GF-D8 (cell line): ENCODE measurements at regions not wholly inside any gene's neighbourhood (a gene's known extent, or its start where the extent isn't known, plus 50 kb on each side); places are given as distances from the start of the nearest gene placed in this dataset.

Source experiments
- DNase-seq: peaks from one replicate; lab custom pipeline; 2025; lab: John Stamatoyannopoulos, UW

GRCh38 chr6:166842607-166843006 lies 113.7 kb downstream of the RNASET2 start:
- no peak for DNase-seq

- DNase-seq: no peak
Measured at GRCh38 chr6:166841216-166841615, 115.1 kb downstream of the RNASET2 start.

GRCh38 chr6:166839569-166839968 lies 116.8 kb downstream of the RNASET2 start:
- DNase-seq: no peak

DNA sequence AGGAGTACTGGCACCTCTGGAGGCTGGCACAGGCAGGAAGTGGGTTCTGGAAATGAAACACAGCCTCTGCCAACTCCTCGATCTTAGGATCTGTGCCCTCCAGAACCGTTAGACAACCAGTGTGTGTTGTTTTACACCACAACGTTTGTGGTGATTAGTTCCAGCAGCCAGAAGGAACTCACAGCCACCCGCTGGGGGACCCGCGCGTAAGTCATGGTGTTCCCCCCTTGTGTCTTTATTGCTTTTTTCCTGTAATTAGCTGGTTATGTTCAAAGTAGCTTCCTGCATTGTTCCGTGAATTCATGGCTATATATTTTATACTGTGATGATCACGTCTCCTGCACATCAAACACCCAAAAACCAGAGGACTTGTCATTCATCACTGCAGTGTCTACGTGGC lies 117.4 kb downstream of the RNASET2 start:
- DNase-seq: no peak

GRCh38 chr6:166836785-166837718 lies 119.3 kb downstream of the RNASET2 start:
- DNase-seq: no peak

DNA sequence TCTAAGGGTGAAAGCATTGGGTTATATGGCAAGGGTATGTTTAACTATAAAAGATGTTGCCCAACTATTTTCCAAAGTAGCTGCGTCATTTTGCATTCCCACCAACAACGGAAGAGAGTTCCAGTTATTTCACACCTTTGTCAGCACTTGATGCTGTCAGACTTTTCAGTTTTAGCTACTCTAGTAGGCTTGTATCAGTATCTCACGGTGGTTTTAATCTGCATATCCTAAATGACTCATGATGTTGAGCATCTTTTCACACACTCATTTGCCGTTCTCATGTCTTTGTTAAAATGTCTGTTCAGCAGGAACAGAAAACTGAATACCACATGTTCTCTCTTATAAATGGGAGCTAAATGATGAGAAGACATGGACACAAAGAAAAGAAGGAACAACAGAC lies 122.3 kb downstream of the RNASET2 start:
- DNase-seq: no peak

DNA sequence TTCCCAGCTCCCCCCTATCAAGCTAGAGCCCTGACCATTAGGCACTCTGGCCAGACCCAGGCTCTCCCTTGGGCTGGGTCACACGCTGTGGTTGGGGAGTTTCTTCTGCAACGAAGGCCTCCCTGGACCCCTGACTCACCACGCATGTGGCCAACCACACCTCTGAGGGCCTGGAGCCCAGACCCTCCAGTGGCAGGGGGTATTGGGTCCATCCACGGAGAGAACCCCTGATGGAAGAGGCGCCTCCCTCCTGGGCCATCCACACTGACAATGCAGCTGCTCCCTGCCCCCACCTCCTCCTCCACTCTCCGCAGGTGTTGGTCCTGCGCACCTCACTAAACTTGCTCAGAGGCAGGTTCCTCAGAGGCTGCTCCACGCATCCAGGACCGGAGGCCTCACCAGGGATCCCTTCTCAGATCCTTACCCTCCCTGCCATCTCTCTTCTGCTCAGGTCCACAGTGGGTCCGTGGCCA lies 125.4 kb downstream of the RNASET2 start:
- no peak for DNase-seq

DNA sequence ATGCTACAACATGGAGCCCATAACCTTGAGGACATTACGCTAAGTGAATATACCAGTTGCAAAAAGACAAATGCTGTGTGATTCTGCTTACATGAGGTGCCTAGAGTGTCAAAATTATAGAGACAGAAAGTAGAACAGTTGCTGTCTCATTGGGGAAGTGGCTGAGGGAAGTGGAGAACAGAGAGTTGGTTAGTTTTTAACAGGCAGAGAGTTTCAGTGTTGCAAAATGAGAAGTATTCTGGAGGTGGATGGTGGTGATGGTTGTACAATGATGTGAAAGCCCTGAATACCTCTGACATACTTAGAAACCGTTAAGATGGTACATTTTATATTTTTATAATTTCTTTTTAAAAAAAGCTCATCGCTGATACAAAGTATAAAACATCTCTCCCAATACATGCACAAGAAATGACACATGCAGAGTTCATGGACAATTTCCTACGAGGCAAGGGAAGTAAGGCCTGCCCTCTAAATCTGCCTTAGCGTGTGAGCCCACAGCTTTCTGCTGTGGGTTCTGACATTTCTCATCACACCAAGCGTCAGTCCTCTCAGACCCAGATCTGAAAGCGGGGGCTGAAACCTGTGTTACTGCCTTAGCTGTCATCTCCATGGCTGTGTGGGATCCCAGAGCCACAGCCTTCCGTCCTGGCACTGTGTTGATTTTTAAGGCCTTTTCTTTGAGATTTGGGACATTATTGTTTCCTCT lies 126.0 kb downstream of the RNASET2 start:
- DNase-seq: no peak

- DNase-seq: no peak
Measured at GRCh38 chr6:166826264-166826663, 130.1 kb downstream of the RNASET2 start.

DNA sequence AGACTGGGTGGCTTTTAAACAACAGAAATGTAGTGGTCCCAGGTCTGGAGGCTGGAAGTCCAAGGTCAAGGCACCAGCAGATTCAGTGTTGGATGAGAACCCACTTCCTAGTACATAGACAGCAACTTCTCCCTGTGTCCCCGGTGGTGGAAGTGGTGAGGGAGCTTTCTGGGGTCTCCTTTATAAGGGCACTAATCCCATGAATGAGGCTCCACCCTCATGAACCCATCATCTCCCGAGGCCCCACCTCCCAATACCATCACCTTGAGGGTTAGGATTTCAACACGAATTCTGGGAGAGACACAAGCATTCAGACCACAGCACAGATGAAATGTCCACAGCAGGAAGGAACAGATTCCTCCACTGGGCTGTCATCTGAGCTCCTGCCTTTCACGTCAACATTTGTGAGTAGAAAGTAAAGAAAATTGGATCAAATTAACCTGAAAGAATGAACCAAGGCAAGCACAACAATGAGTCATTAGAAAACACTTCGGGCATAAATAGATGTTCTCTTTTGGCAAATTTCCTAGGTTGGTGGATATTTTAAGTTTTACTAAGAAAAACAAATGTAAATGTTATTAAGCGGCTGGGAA lies 130.7 kb downstream of the RNASET2 start:
- DNase-seq: no peak

DNA sequence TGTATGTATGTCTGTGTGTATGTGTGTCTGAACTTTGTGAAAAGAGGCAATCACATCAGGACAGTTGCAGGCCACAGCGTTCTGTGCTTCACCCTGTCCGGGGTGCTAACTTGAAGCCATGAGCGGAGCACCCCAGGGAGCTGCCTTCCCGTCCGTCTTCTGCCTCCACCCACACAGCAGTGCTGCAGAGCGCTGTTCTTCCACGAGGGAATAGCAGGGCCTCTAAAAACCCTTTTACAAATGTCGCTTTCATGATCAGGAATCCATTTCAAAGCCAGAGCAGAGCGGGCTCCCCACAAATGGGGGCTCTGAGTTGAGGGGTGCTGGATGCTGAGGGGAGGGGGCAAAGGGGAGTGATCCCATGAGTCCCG lies 131.5 kb downstream of the RNASET2 start:
- no peak for DNase-seq

GRCh38 chr6:166824146-166824879 lies 132.0 kb downstream of the RNASET2 start:
- no peak for DNase-seq

GRCh38 chr6:166822609-166823008 lies 133.7 kb downstream of the RNASET2 start:
- no peak for DNase-seq

- no peak for DNase-seq
Measured at GRCh38 chr6:166820483-166820882, 135.9 kb downstream of the RNASET2 start.

DNA sequence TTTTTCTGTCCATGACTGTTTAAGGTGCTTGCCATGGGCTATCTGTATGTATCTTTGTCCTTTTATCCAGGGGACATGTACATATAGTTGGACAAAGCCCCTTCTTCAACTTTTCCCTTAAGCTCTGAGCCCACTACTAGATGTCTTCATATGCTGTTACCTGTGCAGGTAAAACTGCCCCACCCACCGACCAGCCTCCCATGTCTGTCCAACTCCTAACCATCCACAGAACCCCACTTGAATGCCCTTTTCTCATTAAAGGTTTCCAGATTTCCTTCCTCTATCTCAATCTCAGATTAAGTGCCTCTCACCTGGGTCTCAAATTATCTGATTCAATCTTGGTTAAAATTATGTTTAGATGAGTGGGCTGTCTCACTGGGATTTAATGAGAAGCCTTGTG lies 136.3 kb downstream of the RNASET2 start:
- DNase-seq: no peak

DNA sequence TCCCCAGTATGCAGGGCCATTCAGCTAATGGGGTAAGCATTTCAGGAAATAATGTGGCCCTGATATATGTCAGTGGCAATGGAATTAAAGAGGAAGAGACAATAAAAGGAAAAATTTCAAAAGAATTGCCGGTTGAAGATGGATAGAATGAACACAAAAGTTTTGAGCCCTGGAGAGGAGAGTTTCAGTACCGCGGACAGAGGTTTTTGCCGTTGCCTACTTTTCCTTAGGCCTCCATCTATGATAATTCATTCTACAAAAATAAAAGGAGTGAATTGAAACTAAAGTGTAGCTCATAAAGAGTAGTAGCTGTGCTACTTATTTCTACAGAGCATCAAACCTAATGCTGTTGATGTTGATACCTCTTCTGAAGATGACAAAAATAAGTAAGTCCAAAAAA lies 140.7 kb downstream of the RNASET2 start:
- no peak for DNase-seq

DNA sequence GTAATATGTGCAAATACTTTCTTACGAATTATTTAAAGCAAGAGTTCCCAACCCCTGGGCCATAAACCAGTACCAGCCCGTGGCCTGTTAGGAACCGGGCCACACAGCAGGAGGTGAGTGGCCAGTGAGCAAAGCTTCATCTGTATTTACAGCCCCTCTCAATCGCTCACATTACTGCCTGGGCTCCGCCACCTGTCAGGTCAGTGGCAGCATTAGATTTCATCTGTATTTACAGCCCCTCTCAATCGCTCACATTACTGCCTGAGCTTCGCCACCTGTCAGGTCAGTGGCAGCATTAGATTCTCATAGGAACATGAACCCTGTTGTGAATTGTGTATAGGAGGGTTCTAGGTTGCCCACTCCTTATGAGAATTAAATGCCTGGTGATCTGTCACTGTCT lies 142.0 kb downstream of the RNASET2 start:
- DNase-seq: no peak

GRCh38 chr6:166813461-166813860 lies 142.9 kb downstream of the RNASET2 start:
- DNase-seq: no peak

- DNase-seq: no peak
Measured at GRCh38 chr6:166810864-166811263, 145.5 kb downstream of the RNASET2 start.

- no peak for DNase-seq
Measured at GRCh38 chr6:166809721-166810120, 146.6 kb downstream of the RNASET2 start.

- DNase-seq: no peak
Measured at GRCh38 chr6:166806962-166807757, 149.2 kb downstream of the RNASET2 start.
